T1000 (cell line): ENCODE measurements at regions not wholly inside any gene's neighbourhood (a gene's known extent, or its start where the extent isn't known, plus 50 kb on each side); places are given as distances from the start of the nearest gene placed in this dataset.

ENCODE experiments used
- DNase-seq: peaks from one replicate; lab custom pipeline; 2025; ENCODE audit warnings: mixed read lengths; lab: John Stamatoyannopoulos, UW

GRCh38 chr14:29459969-29460560 is 467.6 kb downstream of the PRKD1 start:
- no peak for DNase-seq

GRCh38 chr14:29461101-29461500 is 466.5 kb downstream of the PRKD1 start:
- DNase-seq, result no peak

- DNase-seq, result no peak
Observed at GRCh38 chr14:29461506-29461905, 466.1 kb downstream of the PRKD1 start.

- DNase-seq, result no peak
Observed at GRCh38 chr14:29462321-29462720, 465.3 kb downstream of the PRKD1 start.

- DNase-seq, result no peak
Observed at GRCh38 chr14:29462772-29463171, 464.9 kb downstream of the PRKD1 start.

- DNase-seq, result no peak
Observed at GRCh38 chr14:29463727-29464395, 463.8 kb downstream of the PRKD1 start.

- DNase-seq, result no peak
Observed at GRCh38 chr14:29465095-29465494, 462.6 kb downstream of the PRKD1 start.

- no peak for DNase-seq
Observed at GRCh38 chr14:29475641-29476040, 452.0 kb downstream of the PRKD1 start.

- no peak for DNase-seq
Observed at GRCh38 chr14:29486132-29486531, 441.5 kb downstream of the PRKD1 start.

- no peak for DNase-seq
Observed at GRCh38 chr14:29489911-29490425, 437.7 kb downstream of the PRKD1 start.

GRCh38 chr14:29493849-29494248 is 433.8 kb downstream of the PRKD1 start:
- no peak for DNase-seq

GRCh38 chr14:29494312-29494711 is 433.3 kb downstream of the PRKD1 start:
- DNase-seq, result no peak

GRCh38 chr14:29503903-29504302 is 423.7 kb downstream of the PRKD1 start:
- DNase-seq, result no peak

GRCh38 chr14:29518335-29518734 is 409.3 kb downstream of the PRKD1 start:
- no peak for DNase-seq

- DNase-seq, result peak; percentile 10
Observed at GRCh38 chr14:29521526-29522137, 406.0 kb downstream of the PRKD1 start.
